HuH-7 (cell line): ENCODE measurements at regions not wholly inside any gene's neighbourhood (a gene's known extent, or its start where the extent isn't known, plus 50 kb on each side); places are given as distances from the start of the nearest gene placed in this dataset.

ENCODE experiments used
- DNase-seq: peaks from one replicate; pipeline ENCODE4 v3.0.0; 2011; ENCODE audit warnings: low spot score

GRCh38 chr1:50358962-50359361 lies 64.3 kb downstream of the DMRTA2 start:
- no peak for DNase-seq

GRCh38 chr1:50357186-50357585 lies 66.1 kb downstream of the DMRTA2 start:
- DNase-seq: no peak

- no peak for DNase-seq
Observed at GRCh38 chr1:50354813-50355212, 68.4 kb downstream of the DMRTA2 start.

GRCh38 chr1:50352428-50352827 lies 70.8 kb downstream of the DMRTA2 start:
- DNase-seq: no peak

- DNase-seq: no peak
Observed at GRCh38 chr1:50350868-50351267, 72.4 kb downstream of the DMRTA2 start.

- DNase-seq: no peak
Observed at GRCh38 chr1:50350421-50350820, 72.8 kb downstream of the DMRTA2 start.

- DNase-seq: no peak
Observed at GRCh38 chr1:50349242-50349565, 74.0 kb downstream of the DMRTA2 start.

- DNase-seq: peak; percentile 72
Observed at GRCh38 chr1:50348449-50349241, 74.6 kb downstream of the DMRTA2 start.

- no peak for DNase-seq
Observed at GRCh38 chr1:50347933-50348332, 75.3 kb downstream of the DMRTA2 start.

GRCh38 chr1:50346621-50347020 lies 76.6 kb downstream of the DMRTA2 start:
- DNase-seq: no peak

- DNase-seq: no peak
Observed at GRCh38 chr1:50343323-50343722, 79.9 kb downstream of the DMRTA2 start.

GRCh38 chr1:50342525-50342924 lies 80.7 kb downstream of the DMRTA2 start:
- DNase-seq: no peak

- no peak for DNase-seq
Observed at GRCh38 chr1:50335036-50335435, 88.2 kb downstream of the DMRTA2 start.

GRCh38 chr1:50333595-50333974 lies 89.7 kb downstream of the DMRTA2 start:
- peak; percentile 68 for DNase-seq

- DNase-seq: peak; percentile 78
Observed at GRCh38 chr1:50332941-50333594, 90.2 kb downstream of the DMRTA2 start.

GRCh38 chr1:50329332-50329932 lies 93.8 kb downstream of the DMRTA2 start:
- peak; percentile 26 for DNase-seq

- DNase-seq: no peak
Observed at GRCh38 chr1:50328552-50328951, 94.7 kb downstream of the DMRTA2 start.

- no peak for DNase-seq
Observed at GRCh38 chr1:50326026-50326425, 97.2 kb downstream of the DMRTA2 start.

GRCh38 chr1:50322579-50322978 lies 100.7 kb downstream of the DMRTA2 start:
- DNase-seq: no peak

- no peak for DNase-seq
Observed at GRCh38 chr1:50318428-50318827, 104.8 kb downstream of the DMRTA2 start.

- DNase-seq: peak; percentile 47
Observed at GRCh38 chr1:50308878-50309277, 114.4 kb downstream of the DMRTA2 start.

GRCh38 chr1:50305808-50306207 lies 117.4 kb downstream of the DMRTA2 start:
- DNase-seq: no peak

- no peak for DNase-seq
Observed at GRCh38 chr1:50300297-50300696, 122.9 kb downstream of the DMRTA2 start.
